ENCODE measurements at regions not wholly inside any gene's neighbourhood (a gene's known extent, or its start where the extent isn't known, plus 50 kb on each side); places are given as distances from the start of the nearest gene placed in this dataset.

- TF ChIP-seq CTCF (conservative IDR thresholded peaks at IDR 0.05) (no peak), ZFX (IDR thresholded peaks at IDR 0.05) (no peak)
These were observed 127.9 kb downstream of the ZFP36L2 start for GRCh38 chr2:43098539-43098938.
